ENCODE measurements at regions not wholly inside any gene's neighbourhood (a gene's known extent, or its start where the extent isn't known, plus 50 kb on each side); places are given as distances from the start of the nearest gene placed in this dataset.
A peak's percentile ranks its signal among the peaks of the same experiment; 100 is the strongest.

GRCh38 chr2:146665800-146666199, 1179.0 kb upstream of the ACVR2A start:
- no peaks in the 10 kb centered on the region for H3K36me3 ChIP-seq (ENCODE audit: control insufficient read depth, insufficient read depth, low read length)

GRCh38 chr2:146661473-146662096, 1183.2 kb upstream of the ACVR2A start:
- H3K36me3 ChIP-seq (ENCODE audit: control insufficient read depth, insufficient read depth, low read length), result no peaks in the 10 kb centered on the region
- no peak overlapping the region for H2AFZ ChIP-seq

More at GRCh38 chr2:146665800-146666199, 1179.0 kb upstream of the ACVR2A start:
- Histone ChIP-seq H3K4me3 (ENCODE audit: low read depth, low read length) (no peak overlapping the region), H3K9ac (no peak overlapping the region), H3K79me2 (no peaks in the 10 kb centered on the region), H3K27ac (no peak overlapping the region), H3K4me2 (ENCODE audit: low read length) (no peak overlapping the region), H3K9me3 (ENCODE audit: control insufficient read depth, low read length) (no peaks in the 10 kb centered on the region), H3K27me3 (ENCODE audit: control insufficient read depth, insufficient read depth, low read length) (no peaks in the 10 kb centered on the region), H2AFZ (no peak overlapping the region), H3K4me1 (no peaks in the 10 kb centered on the region)
- TF ChIP-seq CTCF (IDR thresholded peaks at IDR 0.05), result no peak

DNA sequence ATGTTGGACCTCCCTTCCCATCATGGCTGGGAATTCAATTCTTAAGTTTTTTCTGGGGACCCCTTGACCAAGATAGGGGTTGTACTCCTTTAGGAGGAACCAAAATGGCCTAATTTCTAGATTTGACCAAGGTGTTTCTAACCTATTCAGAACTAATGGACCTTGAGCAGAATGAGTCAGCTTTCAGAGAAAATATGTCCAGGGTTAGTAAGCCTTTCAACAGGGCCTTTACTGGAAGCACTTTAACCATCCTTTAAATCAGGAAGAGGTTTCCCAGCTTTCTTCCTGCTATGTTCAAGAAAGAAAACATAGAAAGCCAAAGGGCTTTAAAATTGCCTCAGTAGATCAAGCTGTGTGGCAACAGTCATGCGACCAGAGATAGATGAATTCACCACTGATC, 1184.9 kb upstream of the ACVR2A start:
- H3K79me2 ChIP-seq, result no peaks in the 10 kb centered on the region
- H3K27ac ChIP-seq, result no peak overlapping the region
- no peaks in the 10 kb centered on the region for H3K9me3 ChIP-seq (ENCODE audit: control insufficient read depth, low read length)
- H3K36me3 ChIP-seq (ENCODE audit: control insufficient read depth, insufficient read depth, low read length), result no peaks in the 10 kb centered on the region
- H3K27me3 ChIP-seq (ENCODE audit: control insufficient read depth, insufficient read depth, low read length), result no peaks in the 10 kb centered on the region
- no peak overlapping the region for H3K9ac ChIP-seq
- no peaks in the 10 kb centered on the region for H3K4me1 ChIP-seq
- no peak overlapping the region for H2AFZ ChIP-seq
- TF ChIP-seq CTCF (IDR thresholded peaks at IDR 0.05), result no peak
- H3K4me2 ChIP-seq (ENCODE audit: low read length), result no peak overlapping the region
- H3K4me3 ChIP-seq (ENCODE audit: low read depth, low read length), result no peak overlapping the region

More at GRCh38 chr2:146661473-146662096, 1183.2 kb upstream of the ACVR2A start:
- Histone ChIP-seq H3K4me2 (ENCODE audit: low read length) (no peak overlapping the region), H3K4me3 (ENCODE audit: low read depth, low read length) (no peak overlapping the region), H3K79me2 (no peaks in the 10 kb centered on the region), H3K27ac (no peak overlapping the region), H3K9me3 (ENCODE audit: control insufficient read depth, low read length) (no peaks in the 10 kb centered on the region), H3K9ac (no peak overlapping the region), H3K27me3 (ENCODE audit: control insufficient read depth, insufficient read depth, low read length) (no peaks in the 10 kb centered on the region), H3K4me1 (no peaks in the 10 kb centered on the region)
- peak; percentile 18 for TF ChIP-seq CTCF (IDR thresholded peaks at IDR 0.05)

- no peak overlapping the region for H3K4me3 ChIP-seq (ENCODE audit: low read depth, low read length)
- TF ChIP-seq CTCF (IDR thresholded peaks at IDR 0.05), result no peak
- H3K4me2 ChIP-seq (ENCODE audit: low read length), result no peak overlapping the region
- no peaks in the 10 kb centered on the region for H3K27me3 ChIP-seq (ENCODE audit: control insufficient read depth, insufficient read depth, low read length)
- H3K36me3 ChIP-seq (ENCODE audit: control insufficient read depth, insufficient read depth, low read length), result no peaks in the 10 kb centered on the region
- H3K79me2 ChIP-seq, result no peaks in the 10 kb centered on the region
- H3K9me3 ChIP-seq (ENCODE audit: control insufficient read depth, low read length), result no peaks in the 10 kb centered on the region
- no peak overlapping the region for H2AFZ ChIP-seq
- no peak overlapping the region for H3K9ac ChIP-seq
- no peaks in the 10 kb centered on the region for H3K4me1 ChIP-seq
- H3K27ac ChIP-seq, result no peak overlapping the region
Measured at GRCh38 chr2:146652311-146652710, 1192.5 kb upstream of the ACVR2A start.

GRCh38 chr2:146651361-146651760, 1193.5 kb upstream of the ACVR2A start:
- Histone ChIP-seq H3K9ac (no peak overlapping the region), H3K27me3 (ENCODE audit: control insufficient read depth, insufficient read depth, low read length) (no peaks in the 10 kb centered on the region), H3K4me3 (ENCODE audit: low read depth, low read length) (no peak overlapping the region), H3K36me3 (ENCODE audit: control insufficient read depth, insufficient read depth, low read length) (no peaks in the 10 kb centered on the region), H3K79me2 (no peaks in the 10 kb centered on the region), H2AFZ (no peak overlapping the region), H3K27ac (no peak overlapping the region), H3K4me2 (ENCODE audit: low read length) (no peak overlapping the region), H3K4me1 (no peaks in the 10 kb centered on the region), H3K9me3 (ENCODE audit: control insufficient read depth, low read length) (no peaks in the 10 kb centered on the region)
- TF ChIP-seq CTCF (IDR thresholded peaks at IDR 0.05), result no peak

All from parathyroid adenoma (tissue), 2 donors.